HG03457 (cell line): ENCODE measurements at regions not wholly inside any gene's neighbourhood (a gene's known extent, or its start where the extent isn't known, plus 50 kb on each side); places are given as distances from the start of the nearest gene placed in this dataset.

Experiments used
- ATAC-seq: cut with Tn5 transposase; IDR thresholded peaks from one replicate; pipeline ENCODE4 v1.9.1; 2021; ENCODE audit warnings: moderate number of reproducible peaks; ENCODE audit not compliant: unreplicated experiment

DNA sequence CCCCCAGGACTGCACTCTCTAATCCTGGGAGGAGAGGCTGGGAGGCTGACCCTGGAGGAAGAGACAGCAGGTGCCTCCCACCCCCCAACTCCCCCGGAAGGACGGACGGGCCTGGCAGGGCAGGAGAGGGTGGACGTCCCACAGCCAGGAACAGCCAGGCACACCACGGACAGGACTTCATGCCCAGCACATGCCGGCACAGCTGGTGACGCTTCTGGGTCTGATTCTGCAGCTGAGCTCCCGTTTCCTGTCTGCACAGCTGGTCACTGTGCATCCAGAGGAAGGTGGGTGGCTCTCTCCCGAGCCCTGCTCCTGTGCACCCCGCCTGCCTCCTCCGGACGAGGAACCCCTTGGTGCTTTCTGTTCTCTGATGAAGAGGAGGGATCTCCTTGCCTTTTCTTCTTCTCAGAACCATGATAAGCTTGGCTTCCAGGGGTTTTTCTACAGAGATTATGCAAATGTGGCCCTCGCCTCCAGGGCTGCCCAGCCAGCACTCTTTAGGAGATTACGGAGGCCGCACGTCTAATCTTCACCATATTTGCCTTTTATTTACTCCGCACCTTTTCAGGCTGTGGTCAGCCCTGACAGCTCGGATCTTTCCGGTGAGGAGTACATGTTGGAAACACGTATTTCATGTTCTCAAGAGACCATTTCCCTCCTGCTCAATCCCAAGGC is 1295.8 kb downstream of the BRD1 start:
- no peak for ATAC-seq

DNA sequence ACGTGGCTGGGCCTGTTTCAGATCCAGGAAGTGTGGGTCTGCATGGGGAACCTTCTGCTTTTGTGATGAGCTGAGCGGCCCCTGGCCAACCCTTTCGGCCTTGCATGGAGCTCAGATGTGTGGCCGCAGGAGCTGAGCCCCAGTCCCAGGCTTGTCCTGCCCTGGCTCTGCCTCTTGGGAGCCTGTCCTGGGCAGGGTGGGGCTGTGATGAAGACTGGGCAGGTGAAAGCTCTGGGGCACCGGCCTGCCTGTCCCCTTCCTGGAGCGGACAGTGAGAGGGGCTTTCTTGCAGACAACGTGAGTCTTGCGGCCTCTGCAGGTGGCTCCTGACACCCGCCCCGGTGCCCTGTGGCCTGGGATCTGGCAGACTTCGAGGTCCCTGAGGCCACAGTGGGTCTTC is 1296.6 kb downstream of the BRD1 start:
- no peak for ATAC-seq

DNA sequence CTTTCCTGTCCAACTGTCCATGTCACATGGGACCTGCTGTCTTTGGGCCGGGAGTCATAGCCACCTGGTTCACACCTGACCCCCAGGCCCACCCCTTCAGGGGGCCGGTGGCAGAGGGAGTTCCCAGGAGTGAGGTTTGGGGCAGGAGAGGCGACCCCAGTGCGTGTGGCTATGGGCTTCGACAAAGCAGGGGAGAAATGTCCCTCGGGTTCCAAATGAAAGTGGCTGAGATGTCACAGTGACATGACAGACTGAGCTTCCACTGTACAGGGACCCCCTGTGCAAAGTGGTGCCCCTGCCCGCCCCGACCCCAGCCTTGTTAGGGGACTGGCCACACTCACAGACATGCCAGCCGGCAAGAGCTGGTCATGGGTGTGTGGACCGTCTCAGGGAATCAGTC is 1297.0 kb downstream of the BRD1 start:
- no peak for ATAC-seq

DNA sequence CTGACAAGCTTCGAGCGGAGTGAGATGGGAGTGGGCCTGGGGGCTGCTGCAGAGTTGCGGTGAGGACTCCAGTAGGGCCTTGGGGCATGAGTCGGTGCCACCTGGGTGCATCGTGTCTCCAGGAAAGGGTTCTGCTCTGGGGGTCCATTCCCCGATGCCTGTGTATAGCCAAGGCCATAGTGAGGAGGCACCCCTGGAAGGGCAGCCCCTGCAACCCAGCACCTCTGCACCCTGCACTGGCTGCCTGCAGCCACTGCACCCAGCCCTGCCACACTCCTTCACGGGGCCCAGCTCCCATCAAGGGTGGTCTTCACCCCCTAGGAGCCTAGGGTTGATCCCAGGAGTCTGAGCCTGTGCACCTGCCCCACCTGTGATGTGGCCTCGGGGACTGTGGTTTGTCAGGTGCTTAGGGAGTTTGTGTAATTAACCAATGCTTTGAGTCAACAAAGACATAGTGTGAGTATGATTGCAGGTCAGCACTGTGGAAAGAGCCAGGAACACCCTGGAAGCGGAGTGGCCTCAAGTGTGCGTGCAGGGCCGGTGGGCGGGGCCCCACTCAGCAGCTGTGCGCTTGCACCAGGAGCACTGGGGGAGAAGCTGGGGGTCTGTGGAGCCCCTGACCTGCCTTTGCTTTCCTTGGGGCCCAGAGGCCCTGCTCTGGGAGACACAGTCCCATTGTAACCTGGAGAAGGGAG is 1299.3 kb downstream of the BRD1 start:
- no peak for ATAC-seq

DNA sequence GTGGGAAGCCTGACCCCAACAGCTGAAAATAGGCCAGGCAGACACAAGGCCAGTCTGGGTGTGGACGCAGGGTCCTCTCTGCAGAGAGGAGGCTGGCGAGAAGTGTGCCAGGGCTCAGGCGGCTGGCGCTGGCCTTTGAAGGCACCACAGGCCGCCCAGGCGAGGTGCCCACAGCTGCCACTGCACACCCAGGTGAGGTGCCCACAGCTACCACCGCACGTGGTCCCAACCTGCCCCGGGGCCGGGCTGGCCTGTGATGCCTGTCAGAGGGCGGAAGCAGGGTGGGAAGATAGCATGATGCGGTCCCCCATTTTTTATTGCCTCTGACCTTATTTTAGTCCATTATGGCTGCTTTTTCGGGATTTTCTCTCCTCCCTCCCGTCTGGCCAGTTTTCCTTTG is 1303.9 kb downstream of the BRD1 start:
- no peak for ATAC-seq

DNA sequence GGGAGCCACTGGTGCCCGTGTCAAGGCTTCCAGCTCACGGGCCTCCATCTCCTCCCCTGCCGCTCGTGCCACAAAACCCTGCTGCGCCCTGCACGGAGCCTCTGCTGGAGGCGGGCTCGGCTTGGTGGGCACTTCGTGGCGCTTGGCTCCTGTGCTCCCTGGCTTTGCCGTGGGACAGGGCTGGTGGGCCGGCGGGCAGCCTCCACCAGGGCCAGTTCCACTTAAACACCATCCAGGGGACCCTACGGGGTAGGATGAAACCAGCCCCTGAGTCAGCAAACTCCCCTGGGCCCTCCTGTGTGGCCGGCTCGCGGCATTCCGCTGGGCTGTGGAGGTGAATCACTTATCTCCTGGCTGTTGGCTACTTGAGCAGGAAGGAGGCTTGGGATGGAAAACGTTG is 1304.6 kb downstream of the BRD1 start:
- ATAC-seq, result no peak

DNA sequence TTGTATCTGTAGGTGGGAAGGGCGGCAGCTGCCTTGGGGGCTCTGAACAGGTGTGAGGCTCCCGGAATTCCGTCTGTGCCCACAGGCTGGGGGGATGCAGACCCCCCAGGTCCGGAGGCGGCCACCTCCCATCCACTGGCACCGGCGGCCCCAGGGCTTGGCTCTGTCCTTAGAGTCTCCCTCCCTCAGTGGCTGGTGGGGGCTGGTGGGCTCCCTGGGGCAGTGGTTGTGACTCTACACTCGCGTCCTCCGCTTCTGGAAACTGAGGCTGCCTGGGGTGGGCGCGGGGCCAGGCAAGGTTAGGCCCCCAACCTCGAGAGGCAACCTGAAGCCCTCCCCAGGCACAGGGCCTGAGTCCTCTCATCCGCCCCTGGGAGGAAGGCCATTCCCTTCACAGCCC is 1305.4 kb downstream of the BRD1 start:
- ATAC-seq, result no peak

DNA sequence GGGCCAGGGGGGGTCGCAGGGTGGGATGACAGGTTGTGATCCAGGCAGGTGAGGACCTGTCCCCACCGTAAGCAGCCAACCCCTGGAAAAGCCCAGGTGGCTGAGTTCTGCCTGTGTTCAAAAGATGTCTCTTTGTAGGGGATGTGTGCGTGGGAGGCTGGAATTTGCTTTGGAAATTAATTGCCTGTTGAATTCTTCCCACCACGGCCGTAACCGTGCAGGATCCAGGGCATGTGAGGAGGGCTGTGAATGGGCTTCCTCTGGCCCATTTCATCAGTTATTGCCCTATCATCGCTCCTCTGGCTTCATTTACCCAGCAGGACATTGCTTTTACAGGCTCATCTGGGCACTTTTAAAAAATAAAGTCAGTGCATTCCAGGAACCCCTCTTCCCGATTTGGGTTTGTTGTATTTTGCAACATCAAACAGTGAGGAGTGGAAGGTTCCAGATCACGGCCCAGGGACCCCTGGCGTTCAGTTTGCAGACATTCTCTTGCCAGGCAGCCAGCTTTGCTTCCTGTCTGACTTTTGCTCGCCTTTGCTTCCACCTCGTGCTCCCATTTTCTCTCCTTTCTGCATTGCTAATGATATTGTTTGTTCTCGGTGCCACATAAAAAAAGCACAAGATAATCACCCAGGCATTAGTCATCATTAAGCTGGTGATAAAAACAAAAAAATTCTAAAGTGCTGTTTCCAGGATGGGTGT is 1306.6 kb downstream of the BRD1 start:
- no peak for ATAC-seq

DNA sequence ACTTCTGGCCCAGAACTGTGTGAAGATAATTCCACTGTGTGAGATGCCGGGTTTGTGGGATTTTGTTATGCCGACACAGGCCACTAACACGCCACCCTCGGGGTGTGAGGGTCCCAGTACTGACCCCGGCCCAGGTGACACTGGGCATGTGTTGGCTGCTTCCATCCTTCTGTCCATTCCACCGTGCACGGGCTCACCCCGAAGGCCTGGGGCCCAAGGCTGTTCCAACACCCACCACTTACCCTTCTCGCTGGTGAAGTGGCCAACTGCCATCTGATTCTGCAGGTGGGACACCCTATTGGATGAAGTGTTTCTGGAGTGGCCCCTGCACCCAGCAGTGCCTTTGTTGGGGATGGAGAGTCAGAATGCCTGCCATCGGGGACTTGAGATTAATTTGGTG is 1307.5 kb downstream of the BRD1 start:
- ATAC-seq, result no peak

DNA sequence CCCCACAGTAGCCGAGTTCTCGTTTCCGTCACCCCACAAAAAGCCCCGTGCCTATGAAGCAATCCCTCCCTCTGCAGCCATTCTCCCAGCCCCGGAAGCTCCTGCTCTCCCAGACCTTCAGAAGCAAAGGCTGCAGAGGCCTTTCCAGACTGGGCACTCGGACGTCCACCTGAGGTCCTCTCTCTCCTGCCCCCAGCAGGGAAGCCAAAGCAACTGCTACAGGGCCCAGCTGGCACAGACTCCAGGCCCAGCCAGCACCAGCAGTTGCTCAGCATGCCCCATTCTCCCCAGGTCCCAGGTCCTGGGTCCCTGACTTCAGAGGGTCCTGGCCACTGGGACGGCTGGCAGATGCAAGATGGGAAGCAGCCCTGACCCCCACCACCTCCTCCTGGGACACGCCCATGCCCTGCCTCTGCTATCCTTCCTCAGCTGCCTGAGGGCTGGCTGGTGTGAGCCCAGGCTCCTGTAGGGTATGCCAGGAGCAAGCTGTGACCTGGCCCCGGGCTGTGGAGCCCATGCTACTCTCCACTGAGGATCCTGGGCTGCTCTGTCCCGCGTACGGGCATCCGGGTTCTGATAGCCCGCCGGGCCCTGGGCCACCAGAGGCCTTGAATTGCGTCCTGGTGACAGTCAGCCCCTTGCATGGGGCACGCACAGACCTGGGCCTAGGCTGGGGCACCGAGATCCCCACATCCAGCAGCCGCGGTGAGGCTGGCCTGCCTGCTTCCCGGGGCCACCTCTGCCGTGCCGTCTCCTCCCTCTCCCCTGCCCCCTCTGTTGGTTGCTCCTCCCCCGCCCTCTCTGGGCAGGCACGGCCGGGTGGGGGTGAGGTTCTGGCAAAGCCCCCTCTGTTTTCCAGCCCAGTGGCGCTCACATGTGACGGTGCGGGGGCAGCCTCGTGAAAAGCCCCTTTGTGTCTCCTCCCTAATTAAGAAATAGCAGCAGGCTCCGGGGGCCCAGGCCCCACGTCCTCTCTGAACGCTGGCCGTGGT is 1310.3 kb downstream of the BRD1 start:
- no peak for ATAC-seq

DNA sequence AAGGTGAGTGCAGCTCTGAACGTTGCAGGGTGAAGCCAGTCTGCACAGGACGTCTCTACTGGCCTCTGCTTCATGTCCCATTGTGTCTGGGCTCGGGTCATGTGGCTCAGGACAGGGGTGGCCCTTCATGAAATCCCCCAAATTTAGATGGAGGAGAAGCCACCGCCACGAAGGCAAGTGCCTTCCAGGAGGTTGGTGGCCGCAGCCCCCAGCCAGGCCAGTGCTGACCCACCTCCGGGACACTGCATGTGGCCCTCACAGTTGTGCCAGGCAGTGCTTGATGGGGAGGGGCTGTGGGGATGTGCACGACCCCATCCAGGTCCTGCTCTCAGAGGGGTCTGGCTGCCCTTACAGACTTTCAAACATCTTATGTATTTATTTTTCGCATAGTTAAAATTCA is 1311.1 kb downstream of the BRD1 start:
- no peak for ATAC-seq

DNA sequence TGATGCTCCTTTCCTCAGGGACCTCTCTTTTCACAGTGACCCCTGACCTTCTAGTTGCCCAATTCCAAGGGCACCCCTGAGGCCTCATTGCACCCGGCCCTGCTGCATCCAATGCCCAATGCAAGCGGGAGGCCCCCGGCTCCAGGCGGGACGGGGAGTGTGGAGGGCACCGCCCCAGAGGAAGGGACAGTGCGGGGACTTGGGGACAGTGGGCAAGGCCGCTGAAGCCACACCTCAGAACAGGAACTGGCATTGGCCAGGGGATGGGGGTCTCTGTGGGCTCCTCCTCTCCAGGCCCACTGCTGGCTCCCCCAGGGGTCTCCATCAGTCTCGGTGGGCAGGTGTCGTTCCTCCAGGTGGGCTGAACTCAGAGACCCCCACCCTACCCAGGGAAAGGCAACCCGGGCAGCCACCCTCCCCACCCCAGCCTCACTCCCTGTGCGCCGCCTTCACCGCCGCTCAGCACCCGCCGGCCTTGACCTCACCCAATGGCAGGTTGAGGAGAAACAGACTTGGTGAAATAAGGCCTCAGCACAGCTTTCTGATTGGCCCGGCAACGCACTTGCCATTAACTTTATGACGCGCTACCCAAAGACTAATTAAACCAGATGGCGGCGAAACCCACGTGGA is 1312.0 kb downstream of the BRD1 start:
- ATAC-seq, result no peak

DNA sequence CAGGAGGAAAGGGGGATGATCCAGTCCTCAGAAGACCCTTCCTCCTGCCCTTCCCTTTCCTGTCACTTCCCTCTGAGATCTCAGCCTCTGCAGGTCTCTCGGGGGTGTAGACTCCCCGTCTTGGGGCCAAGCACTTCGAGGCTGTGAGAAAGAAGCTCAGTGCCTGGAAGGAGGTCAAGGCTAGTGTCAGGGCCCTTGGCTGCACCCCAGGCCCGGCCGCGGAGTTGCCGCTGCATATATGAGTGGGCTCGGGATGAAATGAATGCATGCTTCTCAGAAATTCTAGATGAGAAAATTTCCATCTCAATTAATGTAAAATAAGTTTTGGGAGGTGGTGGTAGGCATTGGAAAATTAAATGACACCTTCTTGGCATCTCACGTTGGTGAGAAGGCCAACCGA is 1313.7 kb downstream of the BRD1 start:
- no peak for ATAC-seq

DNA sequence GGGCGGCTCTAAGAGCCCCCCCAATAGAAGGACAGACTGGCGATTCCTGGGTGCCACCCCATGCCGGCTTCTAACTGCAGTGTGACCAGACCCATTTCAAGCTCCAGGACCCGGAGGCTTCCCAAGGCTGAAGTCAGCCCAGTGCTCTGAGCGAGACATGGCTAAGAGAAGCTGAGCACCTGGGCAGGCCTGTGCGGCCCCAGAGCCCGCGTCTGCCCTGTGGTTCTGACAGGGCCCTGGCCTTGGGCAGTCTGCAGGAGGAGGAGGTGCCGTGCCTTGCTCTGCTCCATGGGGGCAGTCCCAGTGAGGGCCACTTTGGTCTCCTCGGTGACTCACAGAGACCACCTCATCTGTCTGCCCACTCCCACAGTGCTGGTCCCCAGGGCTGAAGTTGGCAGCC is 1314.2 kb downstream of the BRD1 start:
- no peak for ATAC-seq

DNA sequence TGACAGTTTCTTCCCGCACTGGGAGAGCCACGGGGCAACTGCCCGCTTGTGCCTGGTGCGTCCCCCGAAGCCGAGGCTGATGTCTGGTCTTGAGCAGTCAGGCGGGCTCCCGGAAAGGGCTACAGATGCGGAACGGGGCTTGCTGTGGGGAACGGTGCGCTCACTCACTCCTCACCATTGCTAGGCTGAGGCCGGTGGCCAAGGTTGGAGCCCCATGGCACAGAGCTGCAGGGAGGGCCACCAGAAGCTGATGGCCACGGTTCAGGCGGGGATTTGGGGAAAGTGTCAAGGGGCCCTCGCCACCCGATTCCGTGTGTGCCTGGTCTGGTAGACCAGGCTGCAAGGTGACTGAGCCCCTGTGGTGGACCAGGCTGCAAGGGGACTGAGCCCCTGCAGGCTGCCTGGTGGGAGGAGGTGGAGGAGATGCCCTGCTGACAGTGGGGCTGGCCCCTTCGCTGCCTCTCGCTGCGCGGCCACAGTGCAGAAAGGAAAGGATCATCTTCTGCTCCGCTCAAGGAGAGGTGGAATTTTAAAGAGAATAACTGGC is 1315.8 kb downstream of the BRD1 start:
- ATAC-seq, result no peak

DNA sequence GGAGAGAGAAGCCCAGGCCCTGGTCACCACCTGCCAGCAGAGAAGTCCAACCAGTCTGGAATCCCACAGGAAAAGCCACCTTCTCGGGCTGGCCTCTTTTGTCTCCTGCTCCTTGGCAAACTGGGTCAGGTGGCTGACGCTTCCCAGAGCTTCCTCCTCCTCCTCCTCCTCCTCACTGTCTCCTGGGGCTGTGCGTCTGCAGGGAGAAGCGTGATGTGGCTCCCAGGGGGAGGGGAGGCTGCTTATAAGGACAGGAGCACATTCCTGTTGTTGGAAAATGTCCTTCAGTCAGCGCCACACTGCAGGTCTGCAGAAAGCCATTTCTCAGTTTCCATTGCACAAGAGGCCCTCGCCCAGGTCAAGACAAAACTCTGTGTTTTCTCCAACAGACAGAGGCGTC is 1316.5 kb downstream of the BRD1 start:
- no peak for ATAC-seq

DNA sequence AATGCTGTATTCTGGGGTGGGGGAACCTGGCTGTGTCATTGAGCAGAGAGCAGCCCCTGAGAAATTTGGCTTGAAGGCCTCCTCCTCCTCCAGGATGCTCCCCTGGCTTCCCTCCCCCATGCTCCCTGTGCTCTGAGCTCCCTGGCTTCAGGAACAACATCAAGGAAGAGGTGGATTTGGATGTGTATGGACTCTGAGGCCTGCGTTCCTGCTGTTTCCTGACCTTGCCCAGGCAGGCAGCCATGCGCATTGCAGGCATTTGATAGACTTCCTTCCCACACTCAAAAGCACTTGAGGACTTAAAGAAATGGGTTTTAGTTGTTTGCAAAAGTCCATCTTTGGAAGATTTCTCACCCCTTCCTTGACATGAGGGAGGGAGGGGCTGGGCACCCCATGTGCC is 1317.1 kb downstream of the BRD1 start:
- ATAC-seq, result no peak

DNA sequence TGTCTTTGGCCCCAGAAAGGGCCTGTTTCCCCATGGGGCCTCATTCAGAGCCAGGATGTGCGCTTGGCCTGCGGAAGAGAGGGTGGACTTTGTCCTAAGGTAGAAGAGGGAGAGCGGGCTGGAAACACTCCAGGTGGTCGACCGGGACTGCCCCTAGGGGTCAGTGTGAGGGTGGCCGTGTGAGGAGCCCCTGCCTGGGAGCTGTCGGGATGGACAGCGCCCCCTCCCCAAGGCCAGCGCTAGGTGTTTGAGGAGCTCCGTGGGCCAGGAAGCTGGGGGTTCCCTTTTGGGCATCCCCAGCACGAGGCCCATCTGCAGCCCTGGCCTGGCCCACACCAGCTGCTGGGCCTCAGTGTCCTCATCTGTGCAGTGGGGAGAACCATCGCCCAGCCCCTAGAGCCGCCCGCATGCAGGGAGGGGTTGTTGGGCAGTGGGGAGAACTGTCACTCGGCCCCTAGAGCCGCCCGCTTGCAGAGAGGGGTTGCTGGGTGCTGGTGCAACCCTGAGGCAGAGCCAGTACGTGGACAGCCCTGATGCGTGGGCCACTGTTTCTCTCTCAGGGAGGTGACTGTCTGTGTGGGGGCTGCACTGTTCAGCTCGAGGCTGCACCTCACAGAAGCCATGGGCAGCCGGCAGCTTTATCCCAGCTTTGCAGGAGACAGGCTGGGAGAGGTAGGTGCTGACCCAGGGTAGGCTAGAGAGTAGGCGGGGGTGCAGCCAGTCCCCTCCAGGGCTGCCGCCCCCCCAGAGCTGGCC is 1319.9 kb downstream of the BRD1 start:
- ATAC-seq, result no peak

DNA sequence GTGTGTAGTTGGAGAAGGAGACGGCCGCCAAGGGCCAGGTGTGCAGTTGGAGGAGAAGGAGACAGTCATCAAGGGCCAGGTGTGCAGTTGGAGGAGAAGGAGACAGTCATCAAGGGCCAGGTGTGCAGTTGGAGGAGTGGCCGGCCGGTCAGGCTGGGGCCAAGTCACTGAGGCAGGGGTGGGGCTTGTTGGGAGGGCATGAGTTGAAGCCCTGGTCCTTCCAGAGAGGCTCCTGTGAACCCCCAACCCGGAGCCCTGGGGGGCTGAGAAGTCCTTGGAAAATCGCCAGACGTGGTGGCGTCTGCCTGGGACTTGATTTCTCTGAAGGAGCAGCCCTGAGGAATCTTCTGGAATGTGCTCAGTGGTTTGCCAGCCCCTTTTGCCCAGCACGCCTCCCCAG is 1320.5 kb downstream of the BRD1 start:
- no peak for ATAC-seq
